ENCODE measurements at regions not wholly inside any gene's neighbourhood (a gene's known extent, or its start where the extent isn't known, plus 50 kb on each side); places are given as distances from the start of the nearest gene placed in this dataset.

- H3K4me3 ChIP-seq: no peak overlapping the region
- H3K27me3 ChIP-seq: no peaks in the 10 kb centered on the region
- H3K27ac ChIP-seq: no peak overlapping the region
- no peak for TF ChIP-seq CTCF (IDR thresholded peaks at IDR 0.05)
- ATAC-seq: no peak
- intact Hi-C loops (cut with DNase I): no loop called here
- no peaks in the 10 kb centered on the region for H3K36me3 ChIP-seq
- no peaks in the 10 kb centered on the region for H3K9me3 ChIP-seq
- H3K4me1 ChIP-seq: no peaks in the 10 kb centered on the region
- no peak for DNase-seq
Observed at GRCh38 chrX:11881485-11882170, 123.6 kb downstream of the MSL3 start.

GRCh38 chrX:11886745-11887144, 128.7 kb downstream of the MSL3 start:
- no peak overlapping the region for H3K4me3 ChIP-seq
- TF ChIP-seq CTCF (IDR thresholded peaks at IDR 0.05): no peak
- no peaks in the 10 kb centered on the region for H3K9me3 ChIP-seq
- ATAC-seq: no peak
- intact Hi-C loops (cut with DNase I): no loop called here
- H3K27me3 ChIP-seq: no peaks in the 10 kb centered on the region
- H3K4me1 ChIP-seq: no peaks in the 10 kb centered on the region
- H3K27ac ChIP-seq: no peak overlapping the region
- no peaks in the 10 kb centered on the region for H3K36me3 ChIP-seq
- DNase-seq: no peak

GRCh38 chrX:11887175-11887574, 129.1 kb downstream of the MSL3 start:
- TF ChIP-seq CTCF (IDR thresholded peaks at IDR 0.05): no peak
- H3K36me3 ChIP-seq: no peaks in the 10 kb centered on the region
- ATAC-seq: no peak
- no peaks in the 10 kb centered on the region for H3K9me3 ChIP-seq
- no peak for DNase-seq
- intact Hi-C loops (cut with DNase I): no loop called here
- H3K27ac ChIP-seq: no peak overlapping the region
- H3K4me3 ChIP-seq: no peak overlapping the region
- H3K27me3 ChIP-seq: no peaks in the 10 kb centered on the region
- no peaks in the 10 kb centered on the region for H3K4me1 ChIP-seq

- no peak for DNase-seq
- H3K9me3 ChIP-seq: no peaks in the 10 kb centered on the region
Observed at GRCh38 chrX:11888421-11888820, 130.4 kb downstream of the MSL3 start.

GRCh38 chrX:11889791-11890190, 131.8 kb downstream of the MSL3 start:
- Histone ChIP-seq H3K27ac (no peak overlapping the region), H3K27me3 (no peaks in the 10 kb centered on the region), H3K4me3 (no peak overlapping the region), H3K36me3 (no peaks in the 10 kb centered on the region), H3K9me3 (no peaks in the 10 kb centered on the region), H3K4me1 (no peaks in the 10 kb centered on the region)
- intact Hi-C loops (cut with DNase I): no loop called here
- ATAC-seq (no peak), DNase-seq (no peak)
- TF ChIP-seq CTCF (IDR thresholded peaks at IDR 0.05): no peak

More at GRCh38 chrX:11888421-11888820, 130.4 kb downstream of the MSL3 start:
- Histone ChIP-seq H3K27me3 (no peaks in the 10 kb centered on the region), H3K36me3 (no peaks in the 10 kb centered on the region), H3K27ac (no peak overlapping the region), H3K4me1 (no peaks in the 10 kb centered on the region), H3K4me3 (no peak overlapping the region)
- intact Hi-C loops (cut with DNase I): no loop called here
- TF ChIP-seq CTCF (IDR thresholded peaks at IDR 0.05): no peak
- no peak for ATAC-seq
